Liver (tissue), 3 donors: ENCODE measurements at regions not wholly inside any gene's neighbourhood (a gene's known extent, or its start where the extent isn't known, plus 50 kb on each side); places are given as distances from the start of the nearest gene placed in this dataset.

Experiments
- CTCF ChIP-seq: fragments of 150-350 bp; IDR thresholded peaks from 2 replicates; pipeline ENCODE4 v1.5.1; 2017; ENCODE audit warnings: improper control_type of control experiment, low read depth, low read length; ENCODE audit not compliant: missing input control
- FOXA1 ChIP-seq: IDR thresholded peaks from 2 replicates; pipeline ENCODE4 v1.6.1; 2016; ENCODE audit warnings: antibody characterized with exemption
- TAF1 ChIP-seq: conservative IDR thresholded peaks from 2 replicates; pipeline ENCODE4 v1.6.1; 2016; ENCODE audit warnings: antibody characterized with exemption, mild to moderate bottlenecking
- donor health status: healthy.
- donor health status: healthy.

DNA sequence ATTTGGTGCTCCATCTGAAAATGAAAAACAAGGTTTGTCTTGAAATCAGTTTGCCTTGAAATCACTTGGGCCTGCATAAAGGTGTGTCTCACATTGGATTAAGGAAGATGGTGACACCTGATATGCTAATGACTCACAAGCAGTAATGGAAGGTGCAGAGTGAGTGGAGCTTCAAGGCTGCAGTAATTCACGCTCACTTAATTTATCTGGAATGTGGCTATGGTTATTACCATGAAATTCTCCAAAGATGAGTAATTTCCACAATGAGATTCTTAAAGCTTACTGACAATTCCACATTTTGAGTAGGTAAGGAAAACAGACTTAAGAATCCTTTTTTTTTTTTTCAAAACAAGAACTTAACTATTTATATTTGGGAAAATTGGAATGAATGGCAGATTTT is 156.8 kb downstream of the PAX3 start:
- TF ChIP-seq CTCF = no peak
- no peak for TF ChIP-seq FOXA1
- no peak for TF ChIP-seq TAF1
